ENCODE measurements at regions not wholly inside any gene's neighbourhood (a gene's known extent, or its start where the extent isn't known, plus 50 kb on each side); places are given as distances from the start of the nearest gene placed in this dataset.

- H3K9ac ChIP-seq (ENCODE audit: low read length): no peak overlapping the region
- H3K27me3 ChIP-seq (ENCODE audit: insufficient read depth, low read length): no peaks in the 10 kb centered on the region
- H3K4ac ChIP-seq (ENCODE audit: low read depth, low read length): no peak overlapping the region
- no peak overlapping the region for H2BK120ac ChIP-seq (ENCODE audit: insufficient read depth, low read length, poor library complexity)
- H3K4me3 ChIP-seq (ENCODE audit: low read depth, low read length): no peak overlapping the region
- H3K18ac ChIP-seq (ENCODE audit: low read length): no peak overlapping the region
- no peaks in the 10 kb centered on the region for H3K79me2 ChIP-seq (ENCODE audit: control insufficient read depth, insufficient read depth, low read length, poor library complexity)
- H3K23ac ChIP-seq (ENCODE audit: low read length): no peak overlapping the region
- DNase-seq: no peak
- H3K4me1 ChIP-seq (ENCODE audit: control insufficient read depth in 1 of 2, insufficient read depth in 2 of 2, low read length in 2 of 2): no peaks in the 10 kb centered on the region
- no peak overlapping the region for H2AK5ac ChIP-seq (ENCODE audit: low read length)
- H4K91ac ChIP-seq (ENCODE audit: low read depth, low read length): no peak overlapping the region
- H3K4me2 ChIP-seq (ENCODE audit: low read length): no peak overlapping the region
- H4K8ac ChIP-seq (ENCODE audit: low read depth, low read length): no peak overlapping the region
- WGBS (ENCODE audit: extremely low coverage, insufficient coverage, insufficient read length): no CpG with 5 or more reads among the region's 2 CpGs
- H4K12ac ChIP-seq (ENCODE audit: low read depth, low read length): no peak overlapping the region
- no peak overlapping the region for H2BK12ac ChIP-seq (ENCODE audit: low read length)
- H3K27ac ChIP-seq (ENCODE audit: low read depth, low read length): no peak overlapping the region
- no peak overlapping the region for H3K14ac ChIP-seq (ENCODE audit: low read length)
- no peaks in the 10 kb centered on the region for H3K36me3 ChIP-seq (ENCODE audit: control insufficient read depth in 1 of 2, insufficient read depth in 2 of 2, low read length in 2 of 2)
- no peak overlapping the region for H2AFZ ChIP-seq (ENCODE audit: insufficient read depth, low read length, poor library complexity)
- H3K79me1 ChIP-seq (ENCODE audit: low read length): no peaks in the 10 kb centered on the region
- no peak overlapping the region for H2BK5ac ChIP-seq (ENCODE audit: low read depth, low read length, poor library complexity)
- H3K9me3 ChIP-seq (ENCODE audit: insufficient read depth, low read depth, low read length): no peaks in the 10 kb centered on the region
Measured at GRCh38 chr13:87855553-87855952, 184.4 kb downstream of the SLITRK5 start.

GRCh38 chr13:87859261-87859660, 188.1 kb downstream of the SLITRK5 start:
- no peak overlapping the region for H3K4me3 ChIP-seq (ENCODE audit: low read depth, low read length)
- no peak overlapping the region for H4K8ac ChIP-seq (ENCODE audit: low read depth, low read length)
- H3K4me1 ChIP-seq (ENCODE audit: control insufficient read depth in 1 of 2, insufficient read depth in 2 of 2, low read length in 2 of 2): no peaks in the 10 kb centered on the region
- no CpG with 5 or more reads among the region's 4 CpGs for WGBS (ENCODE audit: extremely low coverage, insufficient coverage, insufficient read length)
- H3K23ac ChIP-seq (ENCODE audit: low read length): no peak overlapping the region
- DNase-seq: no peak
- no peak overlapping the region for H2BK5ac ChIP-seq (ENCODE audit: low read depth, low read length, poor library complexity)
- no peaks in the 10 kb centered on the region for H3K79me1 ChIP-seq (ENCODE audit: low read length)
- no peaks in the 10 kb centered on the region for H3K9me3 ChIP-seq (ENCODE audit: insufficient read depth, low read depth, low read length)
- H4K91ac ChIP-seq (ENCODE audit: low read depth, low read length): no peak overlapping the region
- no peak overlapping the region for H2BK120ac ChIP-seq (ENCODE audit: insufficient read depth, low read length, poor library complexity)
- no peak overlapping the region for H3K4me2 ChIP-seq (ENCODE audit: low read length)
- no peaks in the 10 kb centered on the region for H3K36me3 ChIP-seq (ENCODE audit: control insufficient read depth in 1 of 2, insufficient read depth in 2 of 2, low read length in 2 of 2)
- H3K18ac ChIP-seq (ENCODE audit: low read length): no peak overlapping the region
- H3K9ac ChIP-seq (ENCODE audit: low read length): no peak overlapping the region
- H2AK5ac ChIP-seq (ENCODE audit: low read length): no peak overlapping the region
- H3K27ac ChIP-seq (ENCODE audit: low read depth, low read length): no peak overlapping the region
- H2BK12ac ChIP-seq (ENCODE audit: low read length): no peak overlapping the region
- H3K27me3 ChIP-seq (ENCODE audit: insufficient read depth, low read length): no peaks in the 10 kb centered on the region
- H2AFZ ChIP-seq (ENCODE audit: insufficient read depth, low read length, poor library complexity): no peak overlapping the region
- H3K14ac ChIP-seq (ENCODE audit: low read length): no peak overlapping the region
- H3K4ac ChIP-seq (ENCODE audit: low read depth, low read length): no peak overlapping the region
- H3K79me2 ChIP-seq (ENCODE audit: control insufficient read depth, insufficient read depth, low read length, poor library complexity): no peaks in the 10 kb centered on the region
- no peak overlapping the region for H4K12ac ChIP-seq (ENCODE audit: low read depth, low read length)

GRCh38 chr13:87867426-87867825, 196.3 kb downstream of the SLITRK5 start:
- no peaks in the 10 kb centered on the region for H3K9me3 ChIP-seq (ENCODE audit: insufficient read depth, low read depth, low read length)
- H3K14ac ChIP-seq (ENCODE audit: low read length): no peak overlapping the region
- H4K91ac ChIP-seq (ENCODE audit: low read depth, low read length): no peak overlapping the region
- H3K79me1 ChIP-seq (ENCODE audit: low read length): no peaks in the 10 kb centered on the region
- no peak overlapping the region for H3K9ac ChIP-seq (ENCODE audit: low read length)
- WGBS (ENCODE audit: extremely low coverage, insufficient coverage, insufficient read length): no CpG with 5 or more reads among the region's 3 CpGs
- H3K79me2 ChIP-seq (ENCODE audit: control insufficient read depth, insufficient read depth, low read length, poor library complexity): no peaks in the 10 kb centered on the region
- no peak overlapping the region for H3K27ac ChIP-seq (ENCODE audit: low read depth, low read length)
- no peak overlapping the region for H3K4me3 ChIP-seq (ENCODE audit: low read depth, low read length)
- H2BK5ac ChIP-seq (ENCODE audit: low read depth, low read length, poor library complexity): no peak overlapping the region
- no peak overlapping the region for H4K12ac ChIP-seq (ENCODE audit: low read depth, low read length)
- no peak overlapping the region for H3K4ac ChIP-seq (ENCODE audit: low read depth, low read length)
- no peak overlapping the region for H2AK5ac ChIP-seq (ENCODE audit: low read length)
- no peaks in the 10 kb centered on the region for H3K36me3 ChIP-seq (ENCODE audit: control insufficient read depth in 1 of 2, insufficient read depth in 2 of 2, low read length in 2 of 2)
- H3K27me3 ChIP-seq (ENCODE audit: insufficient read depth, low read length): no peaks in the 10 kb centered on the region
- H3K4me2 ChIP-seq (ENCODE audit: low read length): no peak overlapping the region
- no peaks in the 10 kb centered on the region for H3K4me1 ChIP-seq (ENCODE audit: control insufficient read depth in 1 of 2, insufficient read depth in 2 of 2, low read length in 2 of 2)
- H3K23ac ChIP-seq (ENCODE audit: low read length): no peak overlapping the region
- H4K8ac ChIP-seq (ENCODE audit: low read depth, low read length): no peak overlapping the region
- DNase-seq: no peak
- H2BK12ac ChIP-seq (ENCODE audit: low read length): no peak overlapping the region
- no peak overlapping the region for H2BK120ac ChIP-seq (ENCODE audit: insufficient read depth, low read length, poor library complexity)
- H2AFZ ChIP-seq (ENCODE audit: insufficient read depth, low read length, poor library complexity): no peak overlapping the region
- H3K18ac ChIP-seq (ENCODE audit: low read length): no peak overlapping the region

DNA sequence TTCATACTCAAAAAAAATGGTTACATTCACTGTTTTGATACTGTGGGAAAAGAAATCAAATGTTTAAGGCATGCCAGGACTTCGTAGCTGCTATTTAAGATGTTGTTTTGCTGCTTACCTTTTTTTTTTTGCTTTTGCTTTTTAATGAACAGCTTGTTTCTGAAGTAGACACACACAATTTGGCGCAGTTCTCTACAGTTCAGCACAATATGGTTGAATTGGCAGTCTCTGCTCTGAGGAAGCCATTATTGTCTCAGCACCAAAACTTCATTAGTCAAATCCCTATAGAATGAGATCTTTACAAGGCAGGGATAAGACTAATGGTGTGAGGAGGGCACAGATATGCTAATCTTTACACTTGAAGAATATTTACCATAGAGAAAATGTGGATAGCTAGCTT, 197.6 kb downstream of the SLITRK5 start:
- Histone ChIP-seq H3K4me1 (ENCODE audit: control insufficient read depth in 1 of 2, insufficient read depth in 2 of 2, low read length in 2 of 2) (no peaks in the 10 kb centered on the region), H3K14ac (ENCODE audit: low read length) (no peak overlapping the region), H3K36me3 (ENCODE audit: control insufficient read depth in 1 of 2, insufficient read depth in 2 of 2, low read length in 2 of 2) (no peaks in the 10 kb centered on the region), H2BK5ac (ENCODE audit: low read depth, low read length, poor library complexity) (no peak overlapping the region), H2AK5ac (ENCODE audit: low read length) (no peak overlapping the region), H3K4me3 (ENCODE audit: low read depth, low read length) (no peak overlapping the region), H3K4ac (ENCODE audit: low read depth, low read length) (no peak overlapping the region), H3K79me1 (ENCODE audit: low read length) (no peaks in the 10 kb centered on the region), H3K79me2 (ENCODE audit: control insufficient read depth, insufficient read depth, low read length, poor library complexity) (no peaks in the 10 kb centered on the region), H3K4me2 (ENCODE audit: low read length) (no peak overlapping the region), H3K27me3 (ENCODE audit: insufficient read depth, low read length) (no peaks in the 10 kb centered on the region), H4K8ac (ENCODE audit: low read depth, low read length) (no peak overlapping the region), H3K9ac (ENCODE audit: low read length) (no peak overlapping the region), H3K27ac (ENCODE audit: low read depth, low read length) (no peak overlapping the region), H3K9me3 (ENCODE audit: insufficient read depth, low read depth, low read length) (no peaks in the 10 kb centered on the region), H2BK120ac (ENCODE audit: insufficient read depth, low read length, poor library complexity) (no peak overlapping the region), H3K18ac (ENCODE audit: low read length) (no peak overlapping the region), H2AFZ (ENCODE audit: insufficient read depth, low read length, poor library complexity) (no peak overlapping the region), H4K91ac (ENCODE audit: low read depth, low read length) (no peak overlapping the region), H4K12ac (ENCODE audit: low read depth, low read length) (no peak overlapping the region), H3K23ac (ENCODE audit: low read length) (no peak overlapping the region), H2BK12ac (ENCODE audit: low read length) (no peak overlapping the region)
- no CpG with 5 or more reads among the region's 2 CpGs for WGBS (ENCODE audit: extremely low coverage, insufficient coverage, insufficient read length)
- DNase-seq: no peak

All from trophoblast cell (in vitro differentiated cells and primary cell).